Testis (tissue), 2 donors: ENCODE measurements at regions not wholly inside any gene's neighbourhood (a gene's known extent, or its start where the extent isn't known, plus 50 kb on each side); places are given as distances from the start of the nearest gene placed in this dataset.
"Not testable (repeated sequence)": the region's sequence is repeated elsewhere in the genome, so short reads cannot be mapped to it uniquely, and the experiment has no call there.

Experiments used
- DNase-seq: peaks from one replicate; pipeline ENCODE4 v3.0.0-alpha.2; 2019
- H3K27ac ChIP-seq, 2 donors: fragments of 200-600 bp; sonication (generic); one replicate each; pipeline ENCODE4 v1.5.1; 2019
- H3K27me3 ChIP-seq: fragments of 200-600 bp; sonication (generic); one replicate; pipeline ENCODE4 v1.5.1; 2019
- H3K36me3 ChIP-seq: fragments of 200-600 bp; sonication (generic); one replicate; pipeline ENCODE4 v1.5.1; 2017; ENCODE audit warnings: low read depth; ENCODE audit errors: missing control alignments
- H3K4me1 ChIP-seq: fragments of 200-600 bp; sonication (generic); one replicate; pipeline ENCODE4 v1.5.1; 2019
- H3K4me3 ChIP-seq, 2 donors: fragments of 200-600 bp; sonication (generic); one replicate each; pipeline ENCODE4 v1.5.1; 2017 to 2019
- H3K9me3 ChIP-seq: fragments of 200-600 bp; sonication (generic); one replicate; pipeline ENCODE4 v1.5.1; 2017
- CTCF ChIP-seq, 3 experiments: fragments of 450-650 bp in 2 of 3; fragments of 200-600 bp in 1 of 3; sonication (generic) in 1 of 3; IDR thresholded peaks; one replicate each; pipeline ENCODE4 v1.5.1; 2016 to 2019; ENCODE audit warnings: antibody characterized with exemption in 3 of 3, mild to moderate bottlenecking in 2 of 3, moderate library complexity in 1 of 3
- POLR2A ChIP-seq: fragments of 450-650 bp; IDR thresholded peaks from one replicate; pipeline ENCODE4 v1.6.1; 2017; ENCODE audit warnings: antibody characterized with exemption, mild to moderate bottlenecking, moderate library complexity
- WGBS, 2 donors: methylation state at CpG; one replicate each; pipeline ENCODE4 v1.1.5; 2018; 5-methylcytosine and 5-hydroxymethylcytosine counted together
- intact Hi-C: fragments of 100-400 bp; cut with DNase I; formaldehyde crosslinking; loops from one replicate; pipeline ENCODE4 v1.15.1; 2023; ENCODE audit warnings: low total_unique reads

- Histone ChIP-seq H3K4me3 (no peak overlapping the region), H3K27me3 (no peaks in the 10 kb centered on the region), H3K4me1 (no peaks in the 10 kb centered on the region), H3K36me3 (no peaks in the 10 kb centered on the region), H3K27ac (no peak overlapping the region), H3K9me3 (no peaks in the 10 kb centered on the region)
- no peak for TF ChIP-seq CTCF (IDR thresholded peaks at IDR 0.05)
- TF ChIP-seq POLR2A: no peak
- 80 to 89% methylated on average over 4 of the region's 4 CpGs for WGBS, 2 donors
- intact Hi-C loops: no loop called here
- DNase-seq: no peak
These were observed 318.2 kb upstream of the FAM98A start for GRCh38 chr2:33917252-33917651.

GRCh38 chr2:33913071-33913616, 314.0 kb upstream of the FAM98A start:
- intact Hi-C loops: no loop called here
- Histone ChIP-seq H3K27ac (no peak overlapping the region), H3K4me1 (no peaks in the 10 kb centered on the region), H3K4me3 (no peak overlapping the region), H3K36me3 (no peaks in the 10 kb centered on the region), H3K9me3 (no peaks in the 10 kb centered on the region), H3K27me3 (no peaks in the 10 kb centered on the region)
- 75 to 80% methylated on average over 1 of the region's 1 CpG for WGBS, 2 donors
- TF ChIP-seq POLR2A (no peak), CTCF (IDR thresholded peaks at IDR 0.05) (no peak)
- DNase-seq: no peak

- no peaks in the 10 kb centered on the region for H3K27me3 ChIP-seq
- H3K4me1 ChIP-seq: no peaks in the 10 kb centered on the region
- TF ChIP-seq CTCF (IDR thresholded peaks at IDR 0.05) (no peak), POLR2A (no peak)
- DNase-seq: no peak
- H3K27ac ChIP-seq: no peak overlapping the region
- 64 to 76% methylated on average over 2 of the region's 2 CpGs for WGBS, 2 donors
- H3K9me3 ChIP-seq: no peaks in the 10 kb centered on the region
- no peaks in the 10 kb centered on the region for H3K36me3 ChIP-seq
- intact Hi-C loops: no loop called here
- no peak overlapping the region for H3K4me3 ChIP-seq
These were observed 312.2 kb upstream of the FAM98A start for GRCh38 chr2:33911327-33911726.

GRCh38 chr2:33909945-33910695, 311.0 kb upstream of the FAM98A start:
- no peak for DNase-seq
- no peaks in the 10 kb centered on the region for H3K27me3 ChIP-seq
- intact Hi-C loops: no loop called here
- no peaks in the 10 kb centered on the region for H3K36me3 ChIP-seq
- no peaks in the 10 kb centered on the region for H3K4me1 ChIP-seq
- no peak overlapping the region for H3K27ac ChIP-seq
- no peak overlapping the region for H3K4me3 ChIP-seq
- H3K9me3 ChIP-seq: no peaks in the 10 kb centered on the region
- 69 to 72% methylated on average over 8 of the region's 8 CpGs for WGBS, 2 donors
- TF ChIP-seq CTCF (IDR thresholded peaks at IDR 0.05): no peak

GRCh38 chr2:33907866-33908265, 308.8 kb upstream of the FAM98A start:
- DNase-seq: no peak
- no peaks in the 10 kb centered on the region for H3K9me3 ChIP-seq
- WGBS, 2 donors: 76 to 84% methylated on average over 2 of the region's 2 CpGs
- H3K27ac ChIP-seq: no peak overlapping the region
- H3K4me1 ChIP-seq: no peaks in the 10 kb centered on the region
- H3K36me3 ChIP-seq: no peaks in the 10 kb centered on the region
- TF ChIP-seq POLR2A (no peak), CTCF (IDR thresholded peaks at IDR 0.05) (no peak)
- intact Hi-C loops: no loop called here
- no peaks in the 10 kb centered on the region for H3K27me3 ChIP-seq
- no peak overlapping the region for H3K4me3 ChIP-seq

- H3K27me3 ChIP-seq, H3K27ac ChIP-seq, H3K36me3 ChIP-seq, DNase-seq, H3K4me3 ChIP-seq, H3K9me3 ChIP-seq, intact Hi-C loops, H3K4me1 ChIP-seq: not testable (repeated sequence)
- WGBS, 2 donors: 89 to 93% methylated on average over 1 of the region's 1 CpG
These were observed 307.0 kb upstream of the FAM98A start for GRCh38 chr2:33906129-33906528.
